Left lung (tissue), 4 donors: ENCODE measurements at regions not wholly inside any gene's neighbourhood (a gene's known extent, or its start where the extent isn't known, plus 50 kb on each side); places are given as distances from the start of the nearest gene placed in this dataset.

Experiments used
- ATAC-seq: fragments of 200-7000 bp; cut with Tn5 transposase; one replicate; pipeline ENCODE4 v1.9.1; 2020; ENCODE audit warnings: moderate library complexity
- DNase-seq, 4 donors: peaks; one replicate each; pipeline ENCODE4 v3.0.0-alpha.2; 2013 to 2020
- H3K27ac ChIP-seq, 2 donors: fragments of 200-600 bp; sonication (generic) in 1 of 2; one replicate each; pipeline versions ENCODE4 v1.5.0 to v1.8.0; 2020 to 2021
- H3K27me3 ChIP-seq, 2 donors: fragments of 200-600 bp; sonication (generic) in 1 of 2; one replicate each; pipeline versions ENCODE4 v1.5.0 to v1.8.0; 2020 to 2021
- H3K36me3 ChIP-seq, 2 donors: fragments of 200-600 bp; sonication (generic) in 1 of 2; one replicate each; pipeline versions ENCODE4 v1.5.0 to v1.8.0; 2020 to 2021
- H3K4me1 ChIP-seq, 2 donors: fragments of 200-600 bp; one replicate each; pipeline ENCODE4 v1.8.0; 2021
- H3K4me3 ChIP-seq, 2 donors: fragments of 200-600 bp; sonication (generic) in 1 of 2; one replicate each; pipeline versions ENCODE4 v1.5.0 to v1.8.0; 2020 to 2021; ENCODE audit warnings: mild to moderate bottlenecking in 1 of 2
- H3K9me3 ChIP-seq, 2 donors: fragments of 200-600 bp; sonication (generic) in 1 of 2; one replicate each; pipeline versions ENCODE4 v1.5.0 to v1.8.0; 2020 to 2021
- intact Hi-C, 2 donors: fragments of 100-400 bp; cut with DNase I; formaldehyde crosslinking; loops; one replicate each; pipeline versions ENCODE4 v1.11.2 to v1.14.2; 2022
- TF ChIP-seq, protein P1 (sequence below), 2 donors: fragments of 200-600 bp; sonication (generic) in 1 of 2; IDR thresholded peaks; one replicate each; pipeline versions ENCODE4 v1.5.0 to v1.8.0; 2021; ENCODE audit warnings: antibody characterized with exemption in 2 of 2
- donor health status: DM: no; HTN: yes; CAD: no.
- donor health status: DM: no; HTN: no; CAD: no.

DNA sequence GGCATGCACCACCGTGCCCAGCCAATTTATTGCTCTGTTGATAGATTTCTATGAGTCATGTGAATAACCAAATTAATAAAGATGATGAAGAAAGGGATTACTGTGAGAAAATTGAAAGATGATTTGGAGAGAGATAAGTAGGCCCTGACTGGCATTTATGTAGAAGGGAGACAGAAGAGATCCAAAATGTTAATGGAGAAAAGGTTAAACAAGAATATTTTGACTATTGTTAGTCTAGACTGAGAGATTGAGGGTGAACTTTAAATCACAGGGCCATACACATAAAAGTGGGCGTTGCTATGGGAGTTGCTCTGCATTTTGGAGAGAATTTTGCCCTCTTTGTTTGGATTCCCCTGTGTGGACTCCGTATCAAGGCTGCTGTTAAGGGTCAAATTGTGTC lies 68.9 kb upstream of the SCAF8 start:
- ATAC-seq (no peak), DNase-seq (no peak)
- no peaks in the 10 kb centered on the region for H3K9me3 ChIP-seq
- no peaks in the 10 kb centered on the region for H3K4me1 ChIP-seq
- H3K27ac ChIP-seq = no peak overlapping the region
- no peaks in the 10 kb centered on the region for H3K36me3 ChIP-seq
- no peaks in the 10 kb centered on the region for H3K27me3 ChIP-seq
- no peak overlapping the region for H3K4me3 ChIP-seq
- intact Hi-C loops = no loop called here
- TF ChIP-seq, protein P1, sequence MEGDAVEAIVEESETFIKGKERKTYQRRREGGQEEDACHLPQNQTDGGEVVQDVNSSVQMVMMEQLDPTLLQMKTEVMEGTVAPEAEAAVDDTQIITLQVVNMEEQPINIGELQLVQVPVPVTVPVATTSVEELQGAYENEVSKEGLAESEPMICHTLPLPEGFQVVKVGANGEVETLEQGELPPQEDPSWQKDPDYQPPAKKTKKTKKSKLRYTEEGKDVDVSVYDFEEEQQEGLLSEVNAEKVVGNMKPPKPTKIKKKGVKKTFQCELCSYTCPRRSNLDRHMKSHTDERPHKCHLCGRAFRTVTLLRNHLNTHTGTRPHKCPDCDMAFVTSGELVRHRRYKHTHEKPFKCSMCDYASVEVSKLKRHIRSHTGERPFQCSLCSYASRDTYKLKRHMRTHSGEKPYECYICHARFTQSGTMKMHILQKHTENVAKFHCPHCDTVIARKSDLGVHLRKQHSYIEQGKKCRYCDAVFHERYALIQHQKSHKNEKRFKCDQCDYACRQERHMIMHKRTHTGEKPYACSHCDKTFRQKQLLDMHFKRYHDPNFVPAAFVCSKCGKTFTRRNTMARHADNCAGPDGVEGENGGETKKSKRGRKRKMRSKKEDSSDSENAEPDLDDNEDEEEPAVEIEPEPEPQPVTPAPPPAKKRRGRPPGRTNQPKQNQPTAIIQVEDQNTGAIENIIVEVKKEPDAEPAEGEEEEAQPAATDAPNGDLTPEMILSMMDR (IDR thresholded peaks at IDR 0.05) = no peak

DNA sequence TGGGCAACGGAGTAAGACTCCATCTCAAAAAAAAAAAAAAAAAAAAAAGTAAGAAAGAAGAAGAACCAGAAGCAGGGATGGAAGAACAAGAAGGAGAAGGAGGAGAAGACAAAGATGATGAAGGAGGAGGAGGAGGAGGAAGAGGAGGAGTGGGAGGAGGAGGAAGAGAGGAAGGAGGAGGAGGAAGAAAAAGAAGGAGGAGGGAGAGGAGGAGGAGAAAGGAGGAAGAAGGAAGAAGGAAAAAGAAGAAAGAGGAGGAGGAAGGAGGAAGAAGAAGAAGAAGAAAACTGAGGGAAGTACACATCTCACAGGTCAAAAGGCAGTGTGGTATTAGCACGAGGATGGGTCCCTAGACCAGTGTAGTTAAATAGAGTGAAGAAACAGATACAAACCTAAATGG lies 65.1 kb upstream of the SCAF8 start:
- Histone ChIP-seq H3K27me3 (no peaks in the 10 kb centered on the region), H3K4me3 (no peak overlapping the region), H3K9me3 (no peaks in the 10 kb centered on the region), H3K36me3 (no peaks in the 10 kb centered on the region), H3K27ac (no peak overlapping the region), H3K4me1 (no peaks in the 10 kb centered on the region)
- TF ChIP-seq, protein P1 (IDR thresholded peaks at IDR 0.05) = no peak
- intact Hi-C loops = no loop called here
- ATAC-seq (no peak), DNase-seq (no peak)

DNA sequence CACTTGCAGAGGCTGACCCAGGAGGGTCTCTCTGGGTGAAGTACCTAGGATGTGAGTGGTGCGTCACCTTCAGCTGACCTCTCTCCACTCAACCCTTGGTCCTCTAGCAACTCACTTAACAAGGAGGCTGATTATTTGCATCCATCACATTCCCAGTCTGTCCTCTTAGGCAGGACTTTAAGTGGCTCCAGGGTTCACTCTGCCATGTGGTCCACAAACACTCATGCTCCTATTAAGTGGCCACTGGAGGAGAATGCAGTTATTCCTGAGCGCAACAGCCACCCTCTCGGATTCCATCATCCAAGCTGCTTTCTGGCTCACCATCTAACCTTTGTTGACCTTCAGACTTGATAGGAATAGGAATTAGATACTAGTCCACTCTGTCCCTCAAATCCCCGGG lies 61.1 kb upstream of the SCAF8 start:
- ATAC-seq (peak; percentile 56), DNase-seq (no peak)
- Histone ChIP-seq H3K36me3 (no peaks in the 10 kb centered on the region), H3K4me1 (no peaks in the 10 kb centered on the region), H3K4me3 (no peak overlapping the region), H3K27ac (no peak overlapping the region), H3K9me3 (no peaks in the 10 kb centered on the region), H3K27me3 (no peaks in the 10 kb centered on the region)
- TF ChIP-seq, protein P1 (IDR thresholded peaks at IDR 0.05) = no peak
- intact Hi-C loops = loop anchor here in 1 of 2 donors (10.0 kb wide), 1 partner anchor 133 kb away; no protein-coding TSS in a partner anchor

DNA sequence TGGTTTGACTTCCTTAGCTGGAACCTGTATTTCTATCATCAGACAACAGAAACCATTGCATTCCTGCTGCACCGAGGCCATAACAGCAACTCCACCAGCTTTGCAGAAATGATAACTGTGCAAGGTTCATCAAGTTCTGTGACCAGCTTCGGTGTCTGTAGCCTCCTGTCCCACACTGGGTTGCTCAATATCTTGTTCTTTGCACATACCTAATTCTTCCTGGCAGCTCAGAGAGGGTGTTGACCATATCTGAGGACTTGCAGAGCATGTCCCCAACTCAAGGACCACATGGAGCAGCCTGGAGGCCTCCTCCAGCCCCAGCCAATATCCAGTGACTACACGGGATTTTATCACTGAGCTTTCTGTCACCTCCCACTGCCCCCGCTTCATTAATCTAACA lies 59.3 kb upstream of the SCAF8 start:
- TF ChIP-seq, protein P1 (IDR thresholded peaks at IDR 0.05) = no peak
- Histone ChIP-seq H3K36me3 (no peaks in the 10 kb centered on the region), H3K27me3 (no peaks in the 10 kb centered on the region), H3K4me1 (no peaks in the 10 kb centered on the region), H3K4me3 (no peak overlapping the region), H3K27ac (no peak overlapping the region), H3K9me3 (no peaks in the 10 kb centered on the region)
- ATAC-seq = no peak
- intact Hi-C loops = loop anchor here in 1 of 2 donors (10.0 kb wide), 1 partner anchor 131 kb away; no protein-coding TSS in a partner anchor
- no peak for DNase-seq

DNA sequence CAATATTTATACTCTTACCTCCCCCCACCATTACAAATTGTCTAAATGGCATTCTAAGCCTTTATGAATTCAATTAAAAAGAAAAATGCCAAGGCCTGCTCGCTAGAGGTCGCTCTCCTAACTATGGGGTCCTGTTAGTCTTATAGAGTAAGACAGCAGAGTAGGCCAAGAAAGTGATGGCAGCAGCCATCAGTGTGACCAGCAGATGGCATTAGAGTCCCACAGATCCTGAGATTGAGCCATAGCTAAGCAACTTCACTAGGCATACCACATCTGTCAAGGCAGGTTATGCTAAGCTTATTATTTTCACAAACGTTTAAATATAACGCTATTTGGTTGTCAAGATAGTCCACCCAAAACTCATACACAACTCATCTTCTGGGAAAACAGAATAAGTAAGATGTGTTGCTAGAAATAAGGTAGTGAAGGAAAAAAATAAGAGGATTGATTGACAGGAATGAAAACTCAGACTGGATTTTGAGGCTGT lies 57.6 kb upstream of the SCAF8 start:
- Histone ChIP-seq H3K27ac (no peak overlapping the region), H3K4me3 (no peak overlapping the region), H3K4me1 (no peaks in the 10 kb centered on the region), H3K36me3 (no peaks in the 10 kb centered on the region), H3K9me3 (no peaks in the 10 kb centered on the region), H3K27me3 (no peaks in the 10 kb centered on the region)
- TF ChIP-seq, protein P1 (IDR thresholded peaks at IDR 0.05) = peak; percentile 95 to 99
- intact Hi-C loops = loop anchor here in 1 of 2 donors (10.0 kb wide), 1 partner anchor 129 kb away; no protein-coding TSS in a partner anchor
- ATAC-seq = peak; percentile 100
- peak in 3 of 4 donors; percentile 80 to 97 (median 93) for DNase-seq
